Activated T-helper 1 cell treated with anti-CD3 and anti-CD28 coated beads, Interleukin-12 subunit alpha, Interleukin-12 subunit beta, Interleukin-2, Interleukin-4 antibody, amounts not matched to agents 30 ng/mL and 10 ng/mL and 1 ng/mL, durations not matched to agents 14 hours and 24 hours and 36 hours (primary cell): ENCODE measurements at regions not wholly inside any gene's neighbourhood (a gene's known extent, or its start where the extent isn't known, plus 50 kb on each side); places are given as distances from the start of the nearest gene placed in this dataset.
"Not testable (repeated sequence)": the region's sequence is repeated elsewhere in the genome, so short reads cannot be mapped to it uniquely, and the experiment has no call there.

Experiments used
- DNase-seq: peaks from one replicate; pipeline ENCODE4 v3.0.0; 2021; ENCODE audit warnings: low spot score
- H3K27ac Mint-ChIP-seq: one replicate; pipeline ENCODE4 v1.8.0; 2021; ENCODE audit warnings: mild to moderate bottlenecking, mixed read lengths
- H3K27me3 Mint-ChIP-seq: one replicate; pipeline ENCODE4 v1.8.0; 2022; ENCODE audit warnings: mild to moderate bottlenecking, moderate library complexity, mixed read lengths; ENCODE audit not compliant: insufficient read depth
- H3K36me3 Mint-ChIP-seq: one replicate; pipeline ENCODE4 v1.8.0; 2021; ENCODE audit warnings: low read depth, mixed read lengths
- H3K4me1 Mint-ChIP-seq: one replicate; pipeline ENCODE4 v1.8.0; 2021; ENCODE audit warnings: low read depth, mixed read lengths
- H3K4me3 Mint-ChIP-seq: one replicate; pipeline ENCODE4 v1.8.0; 2021; ENCODE audit warnings: mild to moderate bottlenecking, moderate library complexity, mixed read lengths
- H3K9me3 Mint-ChIP-seq: one replicate; pipeline ENCODE4 v1.8.0; 2021; ENCODE audit warnings: mixed read lengths
- intact Hi-C: fragments of 100-400 bp; cut with micrococcal nuclease; formaldehyde crosslinking; loops from one replicate; pipeline ENCODE4 v1.15.1; 2024

- H3K9me3 Mint-ChIP-seq = no peaks in the 10 kb centered on the region
- intact Hi-C loops = no loop called here
- no peak for DNase-seq
- peaks cover 6% of the 10 kb centered on the region for H3K27me3 Mint-ChIP-seq
- H3K4me1 Mint-ChIP-seq = no peaks in the 10 kb centered on the region
- H3K36me3 Mint-ChIP-seq = no peaks in the 10 kb centered on the region
- H3K4me3 Mint-ChIP-seq = no peak overlapping the region
- H3K27ac Mint-ChIP-seq = no peak overlapping the region
Measured at GRCh38 chr3:137148406-137148805, 190.6 kb downstream of the IL20RB start.

GRCh38 chr3:137148917-137149316, 191.1 kb downstream of the IL20RB start:
- Mint-ChIP-seq H3K9me3 (no peaks in the 10 kb centered on the region), H3K27ac (no peak overlapping the region), H3K4me3 (no peak overlapping the region), H3K36me3 (no peaks in the 10 kb centered on the region), H3K4me1 (no peaks in the 10 kb centered on the region), H3K27me3 (peaks cover 6% of the 10 kb centered on the region)
- no peak for DNase-seq
- intact Hi-C loops = no loop called here

- Mint-ChIP-seq H3K27ac (no peak overlapping the region), H3K4me1 (no peaks in the 10 kb centered on the region), H3K9me3 (no peaks in the 10 kb centered on the region), H3K27me3 (peaks cover 6% of the 10 kb centered on the region), H3K4me3 (no peak overlapping the region), H3K36me3 (no peaks in the 10 kb centered on the region)
- no peak for DNase-seq
- intact Hi-C loops = no loop called here
Measured at GRCh38 chr3:137150825-137151224, 193.0 kb downstream of the IL20RB start.

GRCh38 chr3:137153046-137153445, 195.3 kb downstream of the IL20RB start:
- DNase-seq, H3K4me3 Mint-ChIP-seq, intact Hi-C loops, H3K27ac Mint-ChIP-seq, H3K27me3 Mint-ChIP-seq, H3K9me3 Mint-ChIP-seq, H3K4me1 Mint-ChIP-seq, H3K36me3 Mint-ChIP-seq: not testable (repeated sequence)

GRCh38 chr3:137163241-137163871, 205.6 kb downstream of the IL20RB start:
- Mint-ChIP-seq H3K4me3 (no peak overlapping the region), H3K9me3 (no peaks in the 10 kb centered on the region), H3K4me1 (no peaks in the 10 kb centered on the region), H3K27ac (no peak overlapping the region), H3K27me3 (peaks cover 7% of the 10 kb centered on the region), H3K36me3 (no peaks in the 10 kb centered on the region)
- intact Hi-C loops = no loop called here
- no peak for DNase-seq

- Mint-ChIP-seq H3K9me3 (no peaks in the 10 kb centered on the region), H3K27ac (no peak overlapping the region), H3K27me3 (peaks cover 5% of the 10 kb centered on the region), H3K4me3 (no peak overlapping the region), H3K4me1 (no peaks in the 10 kb centered on the region), H3K36me3 (no peaks in the 10 kb centered on the region)
- intact Hi-C loops = no loop called here
- no peak for DNase-seq
Measured at GRCh38 chr3:137163958-137164357, 206.2 kb downstream of the IL20RB start.

GRCh38 chr3:137165117-137165806, 207.5 kb downstream of the IL20RB start:
- Mint-ChIP-seq H3K9me3 (no peaks in the 10 kb centered on the region), H3K36me3 (no peaks in the 10 kb centered on the region), H3K27me3 (peaks cover 5% of the 10 kb centered on the region), H3K27ac (no peak overlapping the region), H3K4me1 (no peaks in the 10 kb centered on the region), H3K4me3 (no peak overlapping the region)
- intact Hi-C loops = no loop called here
- DNase-seq = no peak

- Mint-ChIP-seq H3K27me3 (no peaks in the 10 kb centered on the region), H3K36me3 (no peaks in the 10 kb centered on the region), H3K27ac (no peak overlapping the region), H3K4me1 (no peaks in the 10 kb centered on the region), H3K4me3 (no peak overlapping the region), H3K9me3 (no peaks in the 10 kb centered on the region)
- intact Hi-C loops = no loop called here
- no peak for DNase-seq
Measured at GRCh38 chr3:137171834-137172603, 214.2 kb downstream of the IL20RB start.

GRCh38 chr3:137172728-137173127, 214.9 kb downstream of the IL20RB start:
- Mint-ChIP-seq H3K27me3 (no peaks in the 10 kb centered on the region), H3K27ac (no peak overlapping the region), H3K36me3 (no peaks in the 10 kb centered on the region), H3K4me3 (no peak overlapping the region), H3K9me3 (no peaks in the 10 kb centered on the region), H3K4me1 (no peaks in the 10 kb centered on the region)
- intact Hi-C loops = no loop called here
- DNase-seq = no peak

GRCh38 chr3:137174514-137174913, 216.7 kb downstream of the IL20RB start:
- Mint-ChIP-seq H3K9me3 (no peaks in the 10 kb centered on the region), H3K36me3 (no peaks in the 10 kb centered on the region)
- no peak for DNase-seq

GRCh38 chr3:137180220-137180619, 222.4 kb downstream of the IL20RB start:
- no peaks in the 10 kb centered on the region for H3K36me3 Mint-ChIP-seq
- no peaks in the 10 kb centered on the region for H3K27me3 Mint-ChIP-seq
- intact Hi-C loops = no loop called here
- no peaks in the 10 kb centered on the region for H3K9me3 Mint-ChIP-seq
- DNase-seq = no peak
- no peaks in the 10 kb centered on the region for H3K4me1 Mint-ChIP-seq
- H3K27ac Mint-ChIP-seq = no peak overlapping the region
- no peak overlapping the region for H3K4me3 Mint-ChIP-seq

More at GRCh38 chr3:137174514-137174913, 216.7 kb downstream of the IL20RB start:
- no peaks in the 10 kb centered on the region for H3K4me1 Mint-ChIP-seq
- H3K4me3 Mint-ChIP-seq = no peak overlapping the region
- H3K27ac Mint-ChIP-seq = no peak overlapping the region
- intact Hi-C loops = no loop called here
- H3K27me3 Mint-ChIP-seq = no peaks in the 10 kb centered on the region

- no peaks in the 10 kb centered on the region for H3K36me3 Mint-ChIP-seq
- H3K27ac Mint-ChIP-seq = no peak overlapping the region
- intact Hi-C loops = no loop called here
- no peak for DNase-seq
- no peak overlapping the region for H3K4me3 Mint-ChIP-seq
- no peaks in the 10 kb centered on the region for H3K4me1 Mint-ChIP-seq
- no peaks in the 10 kb centered on the region for H3K27me3 Mint-ChIP-seq
- H3K9me3 Mint-ChIP-seq = no peaks in the 10 kb centered on the region
Measured at GRCh38 chr3:137191133-137191923, 233.5 kb downstream of the IL20RB start.

- no peak for DNase-seq
- H3K36me3 Mint-ChIP-seq = no peaks in the 10 kb centered on the region
- no peak overlapping the region for H3K27ac Mint-ChIP-seq
- no peaks in the 10 kb centered on the region for H3K4me1 Mint-ChIP-seq
- intact Hi-C loops = no loop called here
- H3K27me3 Mint-ChIP-seq = no peaks in the 10 kb centered on the region
- H3K4me3 Mint-ChIP-seq = no peak overlapping the region
- H3K9me3 Mint-ChIP-seq = no peaks in the 10 kb centered on the region
Measured at GRCh38 chr3:137191951-137192350, 234.2 kb downstream of the IL20RB start.
